Ovary (tissue), 7 donors: ENCODE measurements at regions not wholly inside any gene's neighbourhood (a gene's known extent, or its start where the extent isn't known, plus 50 kb on each side); places are given as distances from the start of the nearest gene placed in this dataset.
"Not testable (repeated sequence)": the region's sequence is repeated elsewhere in the genome, so short reads cannot be mapped to it uniquely, and the experiment has no call there.

Source experiments
- DNase-seq, 5 donors: peaks; one replicate each; pipeline ENCODE4 v3.0.0-alpha.2; 2019 to 2020
- H3K27ac ChIP-seq, 2 donors: fragments of 200-600 bp; one replicate each; pipeline versions ENCODE4 v1.5.1 to v1.8.0; 2019 to 2022
- H3K27me3 ChIP-seq: fragments of 200-600 bp; one replicate; pipeline ENCODE4 v1.8.0; 2022
- H3K36me3 ChIP-seq: fragments of 200-600 bp; sonication (generic); one replicate; pipeline ENCODE4 v1.5.1; 2019
- H3K4me1 ChIP-seq: one replicate; pipeline ENCODE4 v1.8.1; 2013; ENCODE audit warnings: mild to moderate bottlenecking, moderate library complexity; ENCODE audit not compliant: insufficient read depth
- H3K4me3 ChIP-seq: fragments of 200-600 bp; sonication (generic); one replicate; pipeline ENCODE4 v1.5.1; 2017
- H3K9me3 ChIP-seq, 2 donors: fragments of 200-600 bp in 1 of 2; sonication (generic) in 1 of 2; one replicate each; pipeline versions ENCODE4 v1.5.1 to v1.8.1; 2013 to 2019; ENCODE audit warnings: mild to moderate bottlenecking in 1 of 2, moderate library complexity in 1 of 2
- CTCF ChIP-seq, 3 donors: fragments of 450-650 bp in 2 of 3; fragments of 200-600 bp in 1 of 3; IDR thresholded peaks; one replicate each; pipeline versions ENCODE4 v1.5.1 to v1.8.0; 2016 to 2022; ENCODE audit warnings: antibody characterized with exemption in 3 of 3, mild to moderate bottlenecking in 1 of 3
- EP300 ChIP-seq: sonication (generic); formaldehyde crosslinking; IDR thresholded peaks from one replicate; pipeline ENCODE4 v1.6.1; 2017; ENCODE audit warnings: antibody characterized with exemption
- POLR2A ChIP-seq: fragments of 450-650 bp; IDR thresholded peaks from one replicate; pipeline ENCODE4 v1.6.1; 2017; ENCODE audit warnings: antibody characterized with exemption, mild to moderate bottlenecking, moderate library complexity
- WGBS, 3 donors: extraction: QIAGEN DNeasy Blood & Tissue Kit in 1 of 3; methylation state at CpG; one replicate each; pipeline versions ENCODE4 v1.1.5 to v1.1.7; 2013 to 2017; 5-methylcytosine and 5-hydroxymethylcytosine counted together
- intact Hi-C, 4 donors: fragments of 100-400 bp; cut with DNase I; formaldehyde crosslinking; loops; one replicate each; pipeline versions ENCODE4 v1.11.0 to v1.15.1; 2022 to 2023
- donor health status: DM: no; HTN: no; CAD: no; lungs with moderate emphysema.
- donor health status: DM: no; HTN: no; CAD: no.
- donor health status: Bipolar disorder and iron deficiency.
- donor health status: DM: no; HTN: no; CAD: no.
- donor health status: DM: yes; HTN: yes; CAD: no.

GRCh38 chr4:26194764-26195163, 126.0 kb upstream of the RBPJ start:
- Histone ChIP-seq H3K27me3 (no peaks in the 10 kb centered on the region), H3K9me3 (no peaks in the 10 kb centered on the region), H3K4me3 (no peak overlapping the region), H3K4me1 (no peaks in the 10 kb centered on the region), H3K36me3 (no peaks in the 10 kb centered on the region), H3K27ac (no peak overlapping the region)
- no peak for TF ChIP-seq POLR2A
- no peak for TF ChIP-seq EP300
- WGBS, 3 donors = 76 to 85% (median 78%) methylated on average over 3 of the region's 3 CpGs
- intact Hi-C loops = no loop called here
- no peak for DNase-seq

GRCh38 chr4:26196567-26196966, 124.2 kb upstream of the RBPJ start:
- Histone ChIP-seq H3K4me3 (no peak overlapping the region), H3K4me1 (no peaks in the 10 kb centered on the region), H3K9me3 (no peaks in the 10 kb centered on the region), H3K36me3 (no peaks in the 10 kb centered on the region), H3K27me3 (no peaks in the 10 kb centered on the region), H3K27ac (no peak overlapping the region)
- TF ChIP-seq CTCF (IDR thresholded peaks at IDR 0.05) (no peak), POLR2A (no peak), EP300 (no peak)
- 75 to 76% (median 75%) methylated on average over 5 of the region's 5 CpGs for WGBS, 3 donors
- DNase-seq = no peak
- intact Hi-C loops = no loop called here

- no peak for TF ChIP-seq POLR2A
- TF ChIP-seq EP300 = no peak
- TF ChIP-seq CTCF (IDR thresholded peaks at IDR 0.05) = no peak
- H3K27me3 ChIP-seq = no peaks in the 10 kb centered on the region
- H3K9me3 ChIP-seq = no peaks in the 10 kb centered on the region
- H3K4me1 ChIP-seq = no peaks in the 10 kb centered on the region
- H3K27ac ChIP-seq = no peak overlapping the region
- H3K4me3 ChIP-seq = no peak overlapping the region
- WGBS, 3 donors = 55 to 74% (median 72%) methylated on average over 9 of the region's 9 CpGs
- H3K36me3 ChIP-seq = no peaks in the 10 kb centered on the region
- intact Hi-C loops = no loop called here
- no peak for DNase-seq
Measured at GRCh38 chr4:26197018-26197779, 123.6 kb upstream of the RBPJ start.

- H3K9me3 ChIP-seq, DNase-seq, H3K36me3 ChIP-seq, intact Hi-C loops, H3K4me3 ChIP-seq, H3K27ac ChIP-seq, H3K4me1 ChIP-seq, H3K27me3 ChIP-seq: not testable (repeated sequence)
- WGBS, 3 donors = 38 to 57% (median 54%) methylated on average over 8 of the region's 8 CpGs
Measured at GRCh38 chr4:26198931-26199330, 121.9 kb upstream of the RBPJ start.

DNA sequence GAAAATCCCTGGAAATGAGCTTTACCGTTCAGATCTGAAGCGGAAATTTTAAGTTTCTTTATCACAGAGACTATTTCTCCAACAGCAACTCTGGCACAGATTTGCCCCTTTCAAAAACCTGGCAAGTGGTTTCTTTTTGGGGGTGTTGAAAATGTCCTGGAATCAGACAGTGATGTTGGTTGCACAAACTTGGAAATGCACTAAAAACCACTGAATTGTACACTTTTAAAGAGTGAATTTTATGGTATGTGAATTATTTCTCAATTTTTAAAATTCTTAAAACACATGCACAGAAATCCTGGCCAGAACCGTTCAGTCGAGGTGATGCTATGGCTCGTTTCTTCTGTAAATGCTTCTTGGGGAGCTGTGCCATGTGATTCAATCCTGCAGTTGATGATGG, 121.2 kb upstream of the RBPJ start:
- Histone ChIP-seq H3K27me3 (no peaks in the 10 kb centered on the region), H3K4me1 (no peaks in the 10 kb centered on the region), H3K4me3 (no peak overlapping the region), H3K9me3 (no peaks in the 10 kb centered on the region), H3K27ac (no peak overlapping the region), H3K36me3 (no peaks in the 10 kb centered on the region)
- intact Hi-C loops = no loop called here
- no peak for DNase-seq
- TF ChIP-seq EP300 (no peak), POLR2A (no peak), CTCF (IDR thresholded peaks at IDR 0.05) (no peak)
- WGBS, 3 donors = 56 to 63% (median 61%) methylated on average over 5 of the region's 5 CpGs
